ENCODE measurements at regions not wholly inside any gene's neighbourhood (a gene's known extent, or its start where the extent isn't known, plus 50 kb on each side); places are given as distances from the start of the nearest gene placed in this dataset.
A peak's percentile ranks its signal among the peaks of the same experiment; 100 is the strongest.

- H3K36me3 Mint-ChIP-seq = peaks cover 3% of the 10 kb centered on the region
- H3K4me3 Mint-ChIP-seq = no peak overlapping the region
- no peaks in the 10 kb centered on the region for H3K9me3 Mint-ChIP-seq
- H3K4me1 Mint-ChIP-seq = peaks cover 24% of the 10 kb centered on the region
- H3K27ac Mint-ChIP-seq = no peak overlapping the region
- H3K27me3 Mint-ChIP-seq = peaks cover 62% of the 10 kb centered on the region
These were observed 103.2 kb upstream of the PRDM1 start for GRCh38 chr6:105982761-105983540.

DNA sequence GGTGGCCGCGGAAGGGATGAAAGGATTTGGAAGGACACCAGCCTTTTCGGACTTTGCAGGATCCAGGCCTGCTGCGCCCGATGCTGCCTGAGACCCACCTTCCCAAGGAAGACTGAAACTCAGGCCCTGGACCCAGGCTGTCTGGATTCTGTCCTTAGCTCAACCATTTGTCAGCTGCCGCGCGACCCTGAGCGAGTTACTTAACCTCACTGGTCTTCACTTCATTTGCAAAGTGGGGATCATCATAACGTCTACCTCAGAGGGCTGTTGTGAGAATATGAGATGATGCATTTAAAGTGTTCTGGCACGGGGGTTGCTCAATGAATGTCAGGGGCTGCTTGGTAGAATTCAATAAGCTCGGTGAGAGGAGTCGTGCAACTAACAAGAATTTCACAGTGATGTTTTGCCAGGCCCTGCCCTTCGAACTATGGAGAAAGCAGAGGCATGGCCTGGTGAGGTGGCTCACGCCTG, 104.2 kb upstream of the PRDM1 start:
- H3K27me3 Mint-ChIP-seq = peaks cover 54% of the 10 kb centered on the region
- H3K27ac Mint-ChIP-seq = no peak overlapping the region
- H3K36me3 Mint-ChIP-seq = peaks cover 3% of the 10 kb centered on the region
- H3K4me1 Mint-ChIP-seq = peaks cover 24% of the 10 kb centered on the region
- peak overlapping the region; percentile 20 for H3K4me3 Mint-ChIP-seq
- H3K9me3 Mint-ChIP-seq = no peaks in the 10 kb centered on the region

DNA sequence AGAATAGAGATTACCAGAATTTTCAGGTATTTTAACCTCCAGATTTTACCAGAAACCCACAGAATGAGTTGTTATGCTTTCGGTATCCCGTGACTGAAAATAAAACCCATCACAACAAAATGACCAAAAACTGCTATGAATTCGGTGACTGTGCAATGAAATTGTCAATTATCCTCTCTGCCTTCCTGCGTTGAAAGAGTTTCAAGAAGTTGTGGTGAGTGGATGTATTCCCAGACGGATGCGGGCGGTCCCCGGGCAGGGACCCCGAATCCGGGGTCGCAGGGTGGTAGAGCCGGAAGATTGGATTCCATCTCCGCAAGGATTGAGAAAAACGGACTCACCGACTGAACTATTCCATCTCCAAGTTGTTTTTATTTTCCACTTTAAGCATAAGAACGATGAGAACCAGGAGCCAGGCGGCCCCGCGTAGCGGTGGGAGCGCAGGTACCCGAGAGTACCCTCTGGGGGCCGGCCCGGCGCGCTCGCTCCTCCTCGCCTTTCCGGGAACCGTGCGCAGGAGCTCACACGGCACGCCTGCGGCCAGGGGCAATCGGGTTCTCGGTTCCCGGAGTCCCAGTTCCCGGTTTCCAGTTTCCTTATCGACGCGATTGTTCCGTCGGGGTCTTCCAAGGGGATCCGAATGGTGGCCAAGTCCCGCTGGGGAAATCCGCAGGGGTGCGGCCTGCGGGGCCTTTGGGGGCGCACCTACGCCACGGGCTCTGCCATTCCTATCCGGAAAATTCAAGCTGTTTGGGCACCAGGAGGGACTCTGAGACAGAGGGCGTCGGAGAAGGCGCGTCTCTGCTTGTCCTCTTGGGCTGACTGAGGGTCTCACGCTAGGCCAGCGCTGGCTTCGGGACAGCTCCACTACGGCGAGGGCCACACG, 104.9 kb upstream of the PRDM1 start:
- peaks cover 48% of the 10 kb centered on the region for H3K27me3 Mint-ChIP-seq
- H3K9me3 Mint-ChIP-seq = no peaks in the 10 kb centered on the region
- H3K27ac Mint-ChIP-seq = peak overlapping the region; percentile 6
- H3K4me3 Mint-ChIP-seq = peak overlapping the region; percentile 83
- peaks cover 3% of the 10 kb centered on the region for H3K36me3 Mint-ChIP-seq
- H3K4me1 Mint-ChIP-seq = peaks cover 24% of the 10 kb centered on the region

DNA sequence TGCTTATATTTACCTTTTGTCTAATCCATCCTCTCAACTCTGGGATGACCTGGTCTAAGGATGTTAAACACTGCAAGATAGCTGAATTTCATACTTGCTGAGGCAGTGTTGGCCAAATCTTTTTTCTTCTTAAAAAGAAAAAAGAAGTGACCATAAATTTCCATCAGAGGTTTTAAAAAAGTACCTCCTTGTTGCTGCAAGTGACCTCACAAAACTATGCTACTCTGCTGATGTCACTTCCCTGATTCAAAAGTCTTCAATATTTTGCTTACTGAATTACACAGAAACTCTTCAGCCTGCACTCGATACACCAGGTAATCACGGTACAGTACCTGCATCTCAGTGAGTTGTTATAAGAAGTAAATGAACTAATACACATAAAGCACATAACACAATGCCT, 107.2 kb upstream of the PRDM1 start:
- Mint-ChIP-seq H3K36me3 (peaks cover 4% of the 10 kb centered on the region), H3K9me3 (peaks cover 7% of the 10 kb centered on the region), H3K27ac (no peak overlapping the region), H3K4me1 (peaks cover 20% of the 10 kb centered on the region), H3K4me3 (no peak overlapping the region), H3K27me3 (peaks cover 34% of the 10 kb centered on the region)

DNA sequence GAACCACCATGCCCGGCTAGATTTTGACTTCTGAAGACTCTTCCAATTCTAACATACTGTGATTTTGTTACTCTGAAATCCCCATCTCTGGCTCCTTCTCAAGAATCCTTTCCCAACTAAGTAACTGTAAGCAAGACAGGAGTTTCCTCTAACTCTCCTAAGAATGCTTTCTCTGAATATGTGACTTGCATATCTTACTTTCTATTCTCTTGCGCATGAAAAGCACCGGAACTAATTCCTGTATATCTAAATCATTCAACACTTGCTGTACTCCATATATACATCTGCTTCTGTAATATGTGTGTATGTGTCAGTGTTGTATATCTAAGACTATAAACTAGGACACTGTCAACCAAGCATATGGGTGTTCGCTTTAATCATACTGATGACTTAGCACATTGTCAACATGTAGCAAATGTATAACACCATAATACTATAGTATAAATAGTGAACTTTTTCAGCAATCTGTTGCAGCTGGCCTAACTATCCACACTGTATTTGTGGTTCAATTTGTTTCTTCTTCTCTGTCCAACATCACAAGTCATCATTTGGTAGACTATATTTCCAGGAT, 108.1 kb upstream of the PRDM1 start:
- Mint-ChIP-seq H3K36me3 (peaks cover 10% of the 10 kb centered on the region), H3K27me3 (peaks cover 26% of the 10 kb centered on the region), H3K4me1 (peaks cover 20% of the 10 kb centered on the region), H3K9me3 (peaks cover 16% of the 10 kb centered on the region), H3K27ac (no peak overlapping the region), H3K4me3 (no peak overlapping the region)

DNA sequence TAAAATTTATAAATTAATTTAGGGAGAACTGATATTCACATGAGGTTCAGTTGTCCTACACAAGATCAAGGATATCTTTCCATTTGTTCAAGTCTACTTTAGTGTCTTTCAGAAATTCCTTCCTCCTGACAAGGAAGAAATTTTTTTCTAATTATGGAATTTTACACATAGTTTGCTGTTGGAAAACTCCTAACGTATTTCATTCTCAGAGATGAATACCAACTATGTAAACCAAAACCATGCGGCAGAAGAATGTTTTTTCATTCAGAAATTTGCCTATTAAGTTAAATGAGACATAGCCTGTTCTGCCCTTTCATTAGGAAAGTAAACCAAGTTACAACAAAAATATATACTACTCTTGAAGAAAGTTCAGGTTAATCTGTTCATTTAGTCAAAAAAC, 111.2 kb upstream of the PRDM1 start:
- Mint-ChIP-seq H3K27ac (no peak overlapping the region), H3K36me3 (peaks cover 12% of the 10 kb centered on the region), H3K27me3 (peaks cover 8% of the 10 kb centered on the region), H3K9me3 (peaks cover 31% of the 10 kb centered on the region), H3K4me3 (no peak overlapping the region), H3K4me1 (peaks cover 13% of the 10 kb centered on the region)

GRCh38 chr6:105972440-105972839, 113.7 kb upstream of the PRDM1 start:
- Mint-ChIP-seq H3K27ac (no peak overlapping the region), H3K4me3 (no peak overlapping the region), H3K9me3 (peaks cover 47% of the 10 kb centered on the region), H3K36me3 (peaks cover 12% of the 10 kb centered on the region), H3K4me1 (no peaks in the 10 kb centered on the region), H3K27me3 (peaks cover 1% of the 10 kb centered on the region)

- no peaks in the 10 kb centered on the region for H3K27me3 Mint-ChIP-seq
- no peak overlapping the region for H3K27ac Mint-ChIP-seq
- H3K4me3 Mint-ChIP-seq = no peak overlapping the region
- H3K4me1 Mint-ChIP-seq = no peaks in the 10 kb centered on the region
- peaks cover 10% of the 10 kb centered on the region for H3K36me3 Mint-ChIP-seq
- peaks cover 38% of the 10 kb centered on the region for H3K9me3 Mint-ChIP-seq
These were observed 117.4 kb upstream of the PRDM1 start for GRCh38 chr6:105968603-105969333.

- no peak overlapping the region for H3K4me3 Mint-ChIP-seq
- no peaks in the 10 kb centered on the region for H3K27me3 Mint-ChIP-seq
- H3K27ac Mint-ChIP-seq = no peak overlapping the region
- H3K4me1 Mint-ChIP-seq = no peaks in the 10 kb centered on the region
- peaks cover 5% of the 10 kb centered on the region for H3K36me3 Mint-ChIP-seq
- H3K9me3 Mint-ChIP-seq = peaks cover 31% of the 10 kb centered on the region
These were observed 118.1 kb upstream of the PRDM1 start for GRCh38 chr6:105967917-105968602.

DNA sequence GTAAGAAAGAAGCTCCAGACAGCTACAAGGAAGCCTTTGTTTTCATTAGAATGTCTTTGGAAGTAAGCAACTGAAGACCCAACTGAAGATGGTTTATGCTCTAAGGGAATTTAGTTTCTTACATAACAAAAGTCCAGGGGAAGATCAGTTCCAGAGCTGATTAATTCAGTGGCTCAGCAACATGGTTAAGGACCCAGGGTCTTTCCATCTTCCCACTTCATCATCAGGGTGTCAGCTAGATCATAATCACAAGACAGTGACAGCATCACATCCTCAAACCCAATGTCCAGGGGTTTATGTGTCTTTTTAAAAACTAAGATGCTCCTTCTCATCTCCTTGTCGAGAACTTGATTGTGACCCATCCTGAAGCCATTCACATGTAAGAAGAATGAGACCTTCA, 119.7 kb upstream of the PRDM1 start:
- H3K9me3 Mint-ChIP-seq = peaks cover 15% of the 10 kb centered on the region
- H3K27ac Mint-ChIP-seq = no peak overlapping the region
- no peak overlapping the region for H3K4me3 Mint-ChIP-seq
- H3K27me3 Mint-ChIP-seq = no peaks in the 10 kb centered on the region
- H3K36me3 Mint-ChIP-seq = no peaks in the 10 kb centered on the region
- no peaks in the 10 kb centered on the region for H3K4me1 Mint-ChIP-seq

- H3K27ac Mint-ChIP-seq = no peak overlapping the region
These were observed 121.0 kb upstream of the PRDM1 start for GRCh38 chr6:105964979-105965760.

DNA sequence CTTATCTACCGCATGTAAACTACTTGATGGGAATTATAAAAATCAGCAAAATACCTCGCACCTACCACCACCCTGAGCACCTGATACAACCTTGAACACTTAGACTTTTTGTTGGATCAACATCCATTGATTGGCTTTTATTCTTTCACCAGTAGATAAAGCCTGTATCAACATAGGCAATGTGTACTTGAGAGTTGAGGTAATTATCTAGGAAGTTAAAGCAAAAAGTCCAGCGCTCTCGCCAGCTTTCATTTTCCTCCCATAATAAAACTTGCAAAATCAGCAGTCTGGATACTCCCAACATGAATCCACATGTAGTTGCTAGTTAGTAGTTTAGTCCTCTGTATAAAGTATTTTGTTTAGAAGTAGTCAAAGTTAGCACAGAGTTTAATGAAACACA, 132.0 kb upstream of the PRDM1 start:
- Mint-ChIP-seq H3K4me3 (no peak overlapping the region), H3K4me1 (no peaks in the 10 kb centered on the region), H3K9me3 (no peaks in the 10 kb centered on the region), H3K27me3 (no peaks in the 10 kb centered on the region), H3K36me3 (no peaks in the 10 kb centered on the region), H3K27ac (no peak overlapping the region)

More at GRCh38 chr6:105964979-105965760, 121.0 kb upstream of the PRDM1 start:
- Mint-ChIP-seq H3K9me3 (peaks cover 15% of the 10 kb centered on the region), H3K4me3 (no peak overlapping the region), H3K36me3 (no peaks in the 10 kb centered on the region), H3K4me1 (no peaks in the 10 kb centered on the region), H3K27me3 (no peaks in the 10 kb centered on the region)

DNA sequence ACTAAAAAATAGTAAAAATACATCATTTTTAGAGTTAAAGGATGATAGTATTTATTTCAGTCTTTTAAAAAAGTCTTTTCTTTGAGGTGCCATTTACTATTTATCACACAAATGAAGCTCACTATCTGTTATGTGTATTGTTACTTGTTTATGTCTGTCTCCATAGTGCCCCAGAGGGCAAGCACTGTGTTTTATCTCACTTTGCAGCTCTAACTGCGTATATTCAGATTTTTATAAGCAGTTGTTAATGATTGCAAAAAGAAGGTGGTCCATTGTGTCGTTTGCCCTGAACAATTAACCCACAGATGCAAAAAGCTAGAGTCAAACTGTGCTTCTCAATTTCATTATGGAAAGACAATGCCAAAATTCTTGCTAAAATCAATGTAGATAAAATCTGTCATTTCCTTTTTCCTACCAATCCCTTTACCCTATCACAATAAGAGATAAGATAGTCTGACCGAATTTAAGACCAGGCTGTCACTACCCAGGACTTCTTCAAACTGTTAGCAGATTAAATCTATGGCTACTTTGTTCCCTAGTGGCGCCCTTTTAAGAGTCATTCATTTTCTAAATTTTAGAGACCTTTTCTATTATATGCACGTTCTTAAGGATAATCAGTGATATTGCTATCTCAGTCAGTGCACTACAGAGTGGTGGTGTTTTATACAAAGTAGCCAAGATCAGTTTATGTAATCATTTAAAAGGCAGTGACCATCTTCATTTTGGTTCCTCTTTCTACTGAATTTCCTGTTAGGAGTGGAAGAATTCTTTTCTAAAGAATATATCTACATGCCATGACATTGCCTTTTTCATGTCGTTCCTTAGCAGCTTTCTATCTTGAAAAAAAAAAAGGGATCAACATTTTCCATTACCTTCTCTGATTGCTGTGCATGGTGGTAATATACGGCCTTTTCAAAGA, 133.1 kb upstream of the PRDM1 start:
- H3K27ac Mint-ChIP-seq = no peak overlapping the region
- H3K9me3 Mint-ChIP-seq = no peaks in the 10 kb centered on the region
- H3K4me3 Mint-ChIP-seq = no peak overlapping the region
- H3K4me1 Mint-ChIP-seq = no peaks in the 10 kb centered on the region
- no peaks in the 10 kb centered on the region for H3K36me3 Mint-ChIP-seq
- no peaks in the 10 kb centered on the region for H3K27me3 Mint-ChIP-seq

All from activated naive CD4-positive, alpha-beta T cell treated with anti-CD3 and anti-CD28 coated beads, Interleukin-2, amount 50 U/mL, for 24 hours (primary cell).